H1 (cell line): ENCODE measurements at regions not wholly inside any gene's neighbourhood (a gene's known extent, or its start where the extent isn't known, plus 50 kb on each side); places are given as distances from the start of the nearest gene placed in this dataset.

Experiments
- CTCF ChIA-PET: fragments of 300-600 bp; sonication (Branson Sonifier 250); formaldehyde crosslinking; loops from one replicate; lab custom pipeline; 2021; ENCODE audit not compliant: partially characterized antibody; lab: Charles Lee
- POLR2A ChIA-PET: fragments of 300-600 bp; sonication (Branson Sonifier 250); formaldehyde crosslinking; loops from one replicate; lab custom pipeline; 2021; ENCODE audit warnings: inconsistent platforms; ENCODE audit not compliant: partially characterized antibody; lab: Charles Lee
- DNase-seq, 2 experiments: peaks; one replicate each; pipeline versions ENCODE4 v3.0.0 to v3.0.0-alpha.2; 2010 to 2022; ENCODE audit warnings: low spot score in 2 of 2, low read depth in 1 of 2, mixed read lengths in 1 of 2
- FAIRE-seq: peaks from 2 replicates; lab custom pipeline; 2011; peaks lifted over from hg19 to GRCh38; lab: Jason Lieb, UNC
- H2AFZ ChIP-seq: 2 replicates; pipeline ENCODE4 v1.8.1; 2012; ENCODE audit warnings: low read length, inconsistent platforms
- H2AK5ac ChIP-seq: 2 replicates; pipeline ENCODE4 v1.6.1; 2013; ENCODE audit warnings: low read depth, low read length
- H2BK120ac ChIP-seq: replicated peaks from 2 replicates; pipeline ENCODE3; 2013; ENCODE audit warnings: low read depth, low read length, inconsistent platforms
- H2BK12ac ChIP-seq: 2 replicates; pipeline ENCODE4 v1.6.1; 2013; ENCODE audit warnings: low read depth, low read length
- H2BK15ac ChIP-seq: 2 replicates; pipeline ENCODE4 v1.6.1; 2013; ENCODE audit warnings: low read length
- H2BK20ac ChIP-seq: 2 replicates; pipeline ENCODE4 v1.6.1; 2013; ENCODE audit warnings: low read length
- H2BK5ac ChIP-seq: 2 replicates; pipeline ENCODE4 v1.6.1; 2013; ENCODE audit warnings: low read depth, low read length
- H3K14ac ChIP-seq: 2 replicates; pipeline ENCODE4 v1.6.1; 2013; ENCODE audit warnings: inconsistent platforms; ENCODE audit not compliant: insufficient read length
- H3K18ac ChIP-seq: 2 replicates; pipeline ENCODE4 v1.6.1; 2013; ENCODE audit warnings: low read length; ENCODE audit errors: extremely low read depth
- H3K23ac ChIP-seq: 2 replicates; pipeline ENCODE4 v1.6.1; 2013; ENCODE audit warnings: inconsistent platforms; ENCODE audit not compliant: insufficient read length
- H3K23me2 ChIP-seq: 2 replicates; pipeline ENCODE4 v1.6.1; 2013; ENCODE audit warnings: low read depth, low read length
- H3K27ac ChIP-seq: 2 replicates; pipeline ENCODE4 v1.6.1; 2011; ENCODE audit warnings: low read depth, low read length, inconsistent platforms
- H3K27me3 ChIP-seq, 4 experiments: replicated peaks in 1 of 4; 1 replicate in 1 of 4; 2 replicates in 3 of 4; pipeline versions ENCODE4 v1.6.1 to v1.8.1; 2011 to 2013; ENCODE audit warnings: low read length in 3 of 4, mild to moderate bottlenecking in 3 of 4, inconsistent platforms in 2 of 4, mixed read lengths in 2 of 4, moderate library complexity in 1 of 4; ENCODE audit not compliant: control insufficient read depth in 3 of 4, insufficient read depth in 3 of 4; ENCODE audit errors: extremely low read depth in 1 of 4
- H3K36me3 ChIP-seq, 4 experiments: 2 replicates each; pipeline versions ENCODE4 v1.6.1 to v1.8.1; 2011 to 2013; ENCODE audit warnings: mild to moderate bottlenecking in 4 of 4, low read length in 3 of 4, moderate library complexity in 2 of 4, control low read depth in 1 of 4, inconsistent platforms in 1 of 4; ENCODE audit not compliant: insufficient read depth in 4 of 4, control insufficient read depth in 2 of 4
- H3K4ac ChIP-seq: replicated peaks from 2 replicates; pipeline ENCODE3; 2013; ENCODE audit warnings: low read length, low read depth, mixed read lengths, inconsistent platforms; ENCODE audit not compliant: insufficient read length
- H3K4me1 ChIP-seq, 4 experiments: replicated peaks in 1 of 4; 1 replicate in 1 of 4; 2 replicates in 3 of 4; pipeline versions ENCODE4 v1.6.1 to v1.8.1; 2011 to 2013; ENCODE audit warnings: low read length in 3 of 4, inconsistent platforms in 2 of 4, mixed read lengths in 1 of 4; ENCODE audit not compliant: insufficient read depth in 4 of 4, control insufficient read depth in 3 of 4
- H3K4me2 ChIP-seq, 2 experiments: 2 replicates each; pipeline versions ENCODE4 v1.6.1 to v1.8.1; 2011 to 2013; ENCODE audit warnings: low read depth in 2 of 2, low read length in 2 of 2, control low read depth in 1 of 2, inconsistent platforms in 1 of 2, mild to moderate bottlenecking in 1 of 2; ENCODE audit not compliant: insufficient read depth in 1 of 2
- H3K4me3 ChIP-seq, 4 experiments: fragments of 200-600, 300-600 bp in 1 of 4; sonication (generic), shearing (Covaris generic), sonication (Bioruptor Twin) in 1 of 4; 2 replicates each; pipeline versions ENCODE4 v1.5.1 to v1.8.1; 2011 to 2016; ENCODE audit warnings: low read length in 4 of 4, low read depth in 3 of 4, control low read depth in 2 of 4, inconsistent platforms in 2 of 4, mild to moderate bottlenecking in 2 of 4, mixed read lengths in 1 of 4, moderate library complexity in 1 of 4; ENCODE audit not compliant: insufficient read depth in 2 of 4; ENCODE audit errors: extremely low read depth in 1 of 4
- H3K56ac ChIP-seq: replicated peaks from 2 replicates; pipeline ENCODE3; 2013; ENCODE audit warnings: low read depth, mild to moderate bottlenecking, mixed read lengths, low read length, inconsistent platforms; ENCODE audit not compliant: insufficient read length
- H3K79me1 ChIP-seq: 2 replicates; pipeline ENCODE4 v1.6.1; 2013; ENCODE audit warnings: low read depth, low read length, control low read depth
- H3K79me2 ChIP-seq, 2 experiments: 2 replicates each; pipeline versions ENCODE4 v1.6.1 to v1.8.1; 2012 to 2013; ENCODE audit warnings: low read length in 2 of 2, mild to moderate bottlenecking in 2 of 2, inconsistent platforms in 1 of 2; ENCODE audit not compliant: insufficient read depth in 2 of 2, control insufficient read depth in 1 of 2
- H3K9ac ChIP-seq, 4 experiments: replicated peaks in 1 of 4; 1 replicate in 1 of 4; 2 replicates in 3 of 4; pipeline versions ENCODE4 v1.6.1 to v1.8.1; 2011 to 2013; ENCODE audit warnings: low read depth in 3 of 4, low read length in 3 of 4, control low read depth in 2 of 4, mild to moderate bottlenecking in 2 of 4, moderate library complexity in 2 of 4, inconsistent platforms in 1 of 4; ENCODE audit errors: extremely low read depth in 1 of 4
- H3K9me3 ChIP-seq, 2 experiments: 2 replicates each; pipeline versions ENCODE4 v1.6.1 to v1.8.1; 2012 to 2013; ENCODE audit warnings: mild to moderate bottlenecking in 2 of 2, moderate library complexity in 2 of 2, control low read depth in 1 of 2, inconsistent platforms in 1 of 2, low read depth in 1 of 2, low read length in 1 of 2, mixed read lengths in 1 of 2; ENCODE audit not compliant: insufficient read depth in 2 of 2
- H4K20me1 ChIP-seq, 2 experiments: replicated peaks in 1 of 2; 2 replicates each; pipeline versions ENCODE3 to v1.8.1; 2011 to 2013; ENCODE audit warnings: inconsistent platforms in 2 of 2, low read length in 2 of 2, mild to moderate bottlenecking in 1 of 2; ENCODE audit not compliant: insufficient read depth in 2 of 2, control insufficient read depth in 1 of 2
- H4K5ac ChIP-seq: 2 replicates; pipeline ENCODE4 v1.6.1; 2013; ENCODE audit warnings: low read length, low read depth, mixed read lengths, inconsistent platforms; ENCODE audit not compliant: insufficient read length
- H4K8ac ChIP-seq: 2 replicates; pipeline ENCODE4 v1.8.0; 2013; ENCODE audit warnings: mild to moderate bottlenecking, moderate library complexity, low read length, inconsistent platforms; ENCODE audit not compliant: insufficient read depth; ENCODE audit errors: extremely low read depth
- H4K91ac ChIP-seq: replicated peaks from 2 replicates; pipeline ENCODE3; 2013; ENCODE audit warnings: low read length, mixed read lengths, inconsistent platforms; ENCODE audit not compliant: insufficient read length
- ATF2 ChIP-seq: IDR thresholded peaks from 2 replicates; pipeline ENCODE4 v1.6.1; 2012; ENCODE audit warnings: low read length, inconsistent platforms
- CHD1 ChIP-seq: IDR thresholded peaks from 2 replicates; pipeline ENCODE4 v1.6.1; 2012; ENCODE audit warnings: low read depth, low read length, improper control_type of control experiment
- CTCF ChIP-seq, 3 experiments: IDR thresholded peaks; 1 replicate in 2 of 3; 2 replicates in 1 of 3; pipeline versions ENCODE4 v1.5.1 to v1.6.1; 2011; ENCODE audit warnings: low read length in 3 of 3, mild to moderate bottlenecking in 3 of 3, inconsistent platforms in 2 of 3, low read depth in 1 of 3, moderate library complexity in 1 of 3; ENCODE audit not compliant: insufficient read depth in 1 of 3; ENCODE audit errors: control extremely low read depth in 1 of 3
- FOSL1 ChIP-seq: IDR thresholded peaks from 2 replicates; pipeline ENCODE4 v1.6.1; 2011; ENCODE audit warnings: mild to moderate bottlenecking, low read depth, low read length, moderate library complexity; ENCODE audit not compliant: insufficient read depth
- GABPA ChIP-seq: IDR thresholded peaks from 2 replicates; pipeline ENCODE4 v1.6.1; 2011; ENCODE audit warnings: mild to moderate bottlenecking, low read length, moderate library complexity, borderline replicate concordance; ENCODE audit not compliant: insufficient read depth
- MAX ChIP-seq: IDR thresholded peaks from 2 replicates; pipeline ENCODE4 v1.6.1; 2012; ENCODE audit warnings: inconsistent platforms
- RAD21 ChIP-seq, 2 experiments: IDR thresholded peaks in 1 of 2; conservative IDR thresholded peaks in 1 of 2; 2 replicates each; pipeline ENCODE4 v1.6.1; 2011; ENCODE audit warnings: low read depth in 2 of 2, low read length in 2 of 2, improper control_type of control experiment in 1 of 2, inconsistent platforms in 1 of 2, mild to moderate bottlenecking in 1 of 2, moderate library complexity in 1 of 2
- SIN3A ChIP-seq, 2 experiments: IDR thresholded peaks in 1 of 2; conservative IDR thresholded peaks in 1 of 2; 2 replicates each; pipeline ENCODE4 v1.6.1; 2011 to 2012; ENCODE audit warnings: low read length in 2 of 2, improper control_type of control experiment in 1 of 2, low read depth in 1 of 2, mild to moderate bottlenecking in 1 of 2
- TCF12 ChIP-seq: IDR thresholded peaks from 2 replicates; pipeline ENCODE4 v1.6.1; 2011; ENCODE audit warnings: low read depth, mild to moderate bottlenecking, low read length
- whole genome bisulfite sequencing, 2 experiments: shearing (Covaris generic) in 1 of 2; methylation state at CpG; one replicate each; pipeline versions ENCODE4 v1.1.6 to v1.1.7; 2013 to 2015; ENCODE audit warnings: low lambda C conversion rate in 2 of 2, mixed read lengths in 2 of 2, inconsistent platforms in 1 of 2, low coverage in 1 of 2, missing lambda C conversion rate in 1 of 2; ENCODE audit not compliant: insufficient replicate concordance in 2 of 2, insufficient coverage in 1 of 2, insufficient read length in 1 of 2; ENCODE audit errors: extremely low coverage in 1 of 2, missing lambda C conversion rate in 1 of 2; 5-methylcytosine and 5-hydroxymethylcytosine counted together

- CTCF ChIA-PET = interaction anchor here (1.4 kb wide), 1 partner anchor 11 kb away, joined by 3 read pairs; no protein-coding TSS in a partner anchor
- no peak overlapping the region for H2AFZ ChIP-seq
- no peak overlapping the region for H3K4me2 ChIP-seq
- no peaks in the 10 kb centered on the region for H3K79me1 ChIP-seq
- H3K36me3 ChIP-seq = no peaks in the 10 kb centered on the region
- no peak overlapping the region for H2BK12ac ChIP-seq
- no peak overlapping the region for H3K27ac ChIP-seq
- H2BK15ac ChIP-seq = no peak overlapping the region
- no peaks in the 10 kb centered on the region for H3K27me3 ChIP-seq
- H3K79me2 ChIP-seq = no peaks in the 10 kb centered on the region
- H4K5ac ChIP-seq = no peak overlapping the region
- no peaks in the 10 kb centered on the region for H3K23me2 ChIP-seq
- H2BK120ac ChIP-seq = no peak overlapping the region
- H3K56ac ChIP-seq = no peak overlapping the region
- H4K20me1 ChIP-seq = no peaks in the 10 kb centered on the region
- H3K4me1 ChIP-seq = no peaks in the 10 kb centered on the region
- no peak overlapping the region for H3K18ac ChIP-seq
- no peak overlapping the region for H2BK5ac ChIP-seq
- POLR2A ChIA-PET = no interaction called here
- H3K9me3 ChIP-seq = no peaks in the 10 kb centered on the region
- DNase-seq = no peak
- FAIRE-seq = no peak
- no peak overlapping the region for H3K9ac ChIP-seq
- 92% methylated on average over 1 of the region's 1 CpG; no CpG with 5 or more reads in 1 of the 2 experiments for WGBS, 2 experiments
- no peak overlapping the region for H2AK5ac ChIP-seq
- no peak overlapping the region for H3K23ac ChIP-seq
- no peak overlapping the region for H2BK20ac ChIP-seq
- H3K4ac ChIP-seq = no peak overlapping the region
- no peak overlapping the region for H3K14ac ChIP-seq
- no peak overlapping the region for H3K4me3 ChIP-seq
- no peak overlapping the region for H4K91ac ChIP-seq
- H4K8ac ChIP-seq = no peak overlapping the region
- no peak for TF ChIP-seq CTCF (IDR thresholded peaks at IDR 0.05; ENCODE audit: control extremely low read depth in 1 of 3, insufficient read depth in 1 of 3, low read depth in 1 of 3, low read length in 3 of 3)
- no peak for TF ChIP-seq SIN3A (conservative IDR thresholded peaks at IDR 0.05 in 1 of 2, IDR thresholded peaks at IDR 0.05 in 1 of 2; ENCODE audit: low read depth in 1 of 2, low read length in 2 of 2)
- no peak for TF ChIP-seq ATF2
- no peak for TF ChIP-seq RAD21 (IDR thresholded peaks at IDR 0.05 in 1 of 2, conservative IDR thresholded peaks at IDR 0.05 in 1 of 2; ENCODE audit: low read depth in 2 of 2, low read length in 2 of 2)
- no peak for TF ChIP-seq TCF12
- TF ChIP-seq MAX = no peak
- no peak for TF ChIP-seq FOSL1
- no peak for TF ChIP-seq GABPA
- TF ChIP-seq CHD1 = no peak
Measured at GRCh38 chr1:104353580-104353979, 603.9 kb downstream of the AMY1C start.
